NCI-H345 treated with DMSO at 0.1 percent for 48 hours (cell line): ENCODE measurements at regions not wholly inside any gene's neighbourhood (a gene's known extent, or its start where the extent isn't known, plus 50 kb on each side); places are given as distances from the start of the nearest gene placed in this dataset.

Source experiments
- DNase-seq: peaks from one replicate; lab custom pipeline; 2025; ENCODE audit not compliant: unreplicated experiment; lab: John Stamatoyannopoulos, UW

- DNase-seq: no peak
Measured at GRCh38 chrX:30951003-30951402, 61.9 kb upstream of the TAB3 start.

GRCh38 chrX:30950391-30950790, 61.3 kb upstream of the TAB3 start:
- DNase-seq: no peak

- no peak for DNase-seq
Measured at GRCh38 chrX:30949554-30949953, 60.5 kb upstream of the TAB3 start.

GRCh38 chrX:30948626-30949025, 59.6 kb upstream of the TAB3 start:
- no peak for DNase-seq

GRCh38 chrX:30948051-30948450, 59.0 kb upstream of the TAB3 start:
- no peak for DNase-seq

- no peak for DNase-seq
Measured at GRCh38 chrX:30943984-30944383, 54.9 kb upstream of the TAB3 start.

GRCh38 chrX:30941898-30942297, 52.8 kb upstream of the TAB3 start:
- DNase-seq: no peak

GRCh38 chrX:30939928-30940327, 50.9 kb upstream of the TAB3 start:
- no peak for DNase-seq
